Body of pancreas (tissue), 4 donors: ENCODE measurements at regions not wholly inside any gene's neighbourhood (a gene's known extent, or its start where the extent isn't known, plus 50 kb on each side); places are given as distances from the start of the nearest gene placed in this dataset.

Source experiments
- CTCF ChIP-seq, 7 experiments: fragments of 450-650 bp in 4 of 7; fragments of 200-600 bp in 3 of 7; sonication (generic) in 3 of 7; IDR thresholded peaks; one replicate each; pipeline ENCODE4 v1.5.1; 2016 to 2019; ENCODE audit warnings: antibody characterized with exemption in 7 of 7
- POLR2A ChIP-seq, 3 donors: fragments of 450-650 bp; IDR thresholded peaks; one replicate each; pipeline ENCODE4 v1.6.1; 2016; ENCODE audit warnings: antibody characterized with exemption in 3 of 3, mild to moderate bottlenecking in 2 of 3

GRCh38 chr3:72630969-72631344 lies 217.3 kb downstream of the SHQ1 start:
- TF ChIP-seq POLR2A (IDR thresholded peaks at IDR 0.05) = no peak
- no peak for TF ChIP-seq CTCF (IDR thresholded peaks at IDR 0.05)
